C4-2B (cell line): ENCODE measurements at regions not wholly inside any gene's neighbourhood (a gene's known extent, or its start where the extent isn't known, plus 50 kb on each side); places are given as distances from the start of the nearest gene placed in this dataset.

ENCODE experiments used
- H3K27ac ChIP-seq: fragments of 450-650 bp; 2 replicates; pipeline ENCODE4 v1.5.1; 2017
- CTCF ChIP-seq: fragments of 450-650 bp; conservative IDR thresholded peaks from 2 replicates; pipeline ENCODE4 v1.5.1; 2017; ENCODE audit warnings: mild to moderate bottlenecking
- ZFX ChIP-seq: fragments of 450-650 bp; IDR thresholded peaks from 2 replicates; pipeline ENCODE4 v1.6.1; 2017

- TF ChIP-seq ZFX (no peak), CTCF (no peak)
- no peak overlapping the region for H3K27ac ChIP-seq
Measured at GRCh38 chr22:48937032-48937639, 890.5 kb downstream of the BRD1 start.

- TF ChIP-seq ZFX (no peak), CTCF (no peak)
- H3K27ac ChIP-seq = no peak overlapping the region
Measured at GRCh38 chr22:48936391-48936790, 891.3 kb downstream of the BRD1 start.

GRCh38 chr22:48934446-48934845, 893.2 kb downstream of the BRD1 start:
- TF ChIP-seq CTCF (no peak), ZFX (no peak)
- H3K27ac ChIP-seq = no peak overlapping the region

GRCh38 chr22:48931452-48931851, 896.2 kb downstream of the BRD1 start:
- no peak for TF ChIP-seq ZFX
- no peak for TF ChIP-seq CTCF
- no peak overlapping the region for H3K27ac ChIP-seq

GRCh38 chr22:48929276-48929790, 898.3 kb downstream of the BRD1 start:
- TF ChIP-seq CTCF (no peak), ZFX (no peak)
- H3K27ac ChIP-seq = no peak overlapping the region

- TF ChIP-seq ZFX = no peak
- no peak for TF ChIP-seq CTCF
- no peak overlapping the region for H3K27ac ChIP-seq
Measured at GRCh38 chr22:48927591-48927990, 900.1 kb downstream of the BRD1 start.

GRCh38 chr22:48926643-48927042, 901.0 kb downstream of the BRD1 start:
- TF ChIP-seq ZFX (no peak), CTCF (no peak)
- H3K27ac ChIP-seq = no peak overlapping the region
